Activated CD4-positive, alpha-beta T cell treated with anti-CD3 and anti-CD28 coated beads for 48 hours (primary cell): ENCODE measurements at regions not wholly inside any gene's neighbourhood (a gene's known extent, or its start where the extent isn't known, plus 50 kb on each side); places are given as distances from the start of the nearest gene placed in this dataset.

Source experiments
- DNase-seq: peaks from one replicate; pipeline ENCODE4 v3.0.0-alpha.2; 2020

DNA sequence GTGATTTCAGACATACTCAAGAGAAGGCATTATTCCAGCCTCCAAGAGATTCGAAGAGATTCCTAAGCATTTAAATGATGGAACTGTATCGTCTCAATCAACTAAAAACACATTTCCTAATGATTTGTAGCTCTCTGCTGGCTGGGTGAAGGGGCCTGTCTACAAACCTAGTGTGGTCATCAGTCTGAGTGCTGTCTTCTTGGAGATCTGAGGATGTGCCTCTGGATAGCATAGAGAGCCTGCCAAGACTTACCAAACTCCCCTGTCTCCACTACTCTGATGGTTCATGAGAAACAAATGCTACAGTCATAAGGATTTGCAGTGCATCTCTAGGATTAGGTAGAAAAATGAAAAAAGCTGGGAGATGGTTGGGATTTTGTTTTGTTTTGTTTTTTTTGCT lies 176.9 kb upstream of the CITED2 start:
- no peak for DNase-seq

DNA sequence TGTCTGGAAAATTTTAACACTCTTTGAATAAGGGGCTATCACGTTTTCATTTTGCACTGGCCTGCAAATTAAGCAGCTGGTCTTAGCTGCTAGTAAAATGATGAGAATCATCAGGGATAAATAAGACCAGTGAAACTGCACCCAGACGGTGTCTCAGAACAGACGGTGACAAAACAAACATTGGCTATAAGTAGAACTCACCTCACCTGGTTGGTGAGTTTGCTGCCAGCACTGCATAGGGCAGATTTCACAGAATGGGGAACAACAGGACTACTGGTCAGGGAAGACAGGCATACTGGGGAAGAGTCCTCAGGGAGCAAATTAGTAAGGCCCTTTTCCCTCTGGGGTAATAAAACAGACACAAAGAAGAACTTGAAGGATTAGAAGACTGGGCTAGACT lies 175.9 kb upstream of the CITED2 start:
- DNase-seq = no peak

DNA sequence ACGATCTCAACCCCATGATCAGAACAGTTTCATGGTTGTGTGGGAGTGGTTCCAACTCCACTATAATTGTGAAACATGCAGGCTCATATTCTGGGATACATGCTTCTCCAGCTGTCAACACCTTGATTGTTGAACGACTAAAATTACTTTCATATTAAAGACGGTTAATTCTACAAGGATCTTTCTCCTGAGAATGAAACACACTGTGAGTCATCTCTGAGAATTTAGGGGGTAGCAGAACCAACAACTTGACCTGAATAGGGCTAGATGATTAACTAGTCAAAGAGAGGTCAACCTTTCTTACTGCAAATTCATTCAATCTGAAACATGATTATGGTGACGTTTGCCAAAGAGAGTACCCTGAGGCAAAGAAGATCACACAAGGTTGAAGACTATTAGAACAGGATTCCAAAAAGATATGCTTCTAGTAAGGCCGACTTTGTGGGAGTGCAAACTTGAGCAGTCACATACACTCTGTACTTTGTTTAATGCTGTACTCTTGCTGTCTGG lies 175.2 kb upstream of the CITED2 start:
- no peak for DNase-seq

DNA sequence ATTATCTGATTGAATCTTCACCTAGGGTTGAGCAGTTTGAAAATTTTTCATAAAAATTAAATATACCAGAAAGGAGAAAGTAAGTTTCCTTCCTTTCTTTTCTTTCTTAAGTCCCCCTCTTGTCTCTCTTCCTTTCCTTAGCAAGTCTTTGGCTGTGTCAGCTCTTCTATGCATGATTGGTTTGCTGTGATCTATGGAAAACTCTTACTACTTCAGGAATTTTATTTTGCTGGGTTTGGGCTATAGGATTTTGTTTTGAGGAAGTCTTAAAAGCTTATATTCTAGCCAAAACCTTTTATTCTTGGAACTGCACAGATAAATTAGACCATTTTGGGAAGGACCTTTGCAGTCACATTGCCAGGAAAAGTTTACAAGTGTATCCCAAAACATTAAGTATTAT lies 173.4 kb upstream of the CITED2 start:
- DNase-seq = no peak

DNA sequence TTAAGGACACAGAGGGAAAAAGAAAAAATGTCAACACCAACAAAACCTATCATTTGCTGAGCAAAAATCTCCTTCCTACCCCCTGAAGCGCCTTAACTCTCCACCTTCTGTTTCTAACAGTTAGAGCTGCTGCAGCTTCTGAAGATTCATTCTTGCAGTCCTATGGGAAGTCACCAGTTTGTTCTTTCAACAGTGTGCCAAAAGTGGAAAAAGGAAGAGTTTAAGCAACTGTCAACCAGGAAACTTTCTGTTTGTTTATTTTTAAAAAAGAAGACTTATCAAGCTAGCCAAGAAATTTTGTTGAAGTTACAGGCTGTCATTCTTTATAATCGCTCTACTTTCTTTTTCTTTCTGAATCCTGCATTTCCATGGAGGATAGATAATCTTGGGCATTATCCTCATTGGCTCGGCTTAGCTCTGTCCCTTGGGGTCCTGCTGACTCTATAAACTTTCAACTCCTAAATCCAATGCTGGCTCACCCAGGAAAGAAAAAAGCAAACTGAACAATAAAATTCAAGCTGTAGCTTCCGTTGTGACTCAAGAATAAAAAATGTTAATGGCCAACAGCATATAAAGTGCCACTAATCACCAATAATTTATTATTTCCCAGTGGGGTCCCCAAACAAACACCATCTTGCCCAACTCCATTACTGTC lies 172.8 kb upstream of the CITED2 start:
- DNase-seq = no peak

DNA sequence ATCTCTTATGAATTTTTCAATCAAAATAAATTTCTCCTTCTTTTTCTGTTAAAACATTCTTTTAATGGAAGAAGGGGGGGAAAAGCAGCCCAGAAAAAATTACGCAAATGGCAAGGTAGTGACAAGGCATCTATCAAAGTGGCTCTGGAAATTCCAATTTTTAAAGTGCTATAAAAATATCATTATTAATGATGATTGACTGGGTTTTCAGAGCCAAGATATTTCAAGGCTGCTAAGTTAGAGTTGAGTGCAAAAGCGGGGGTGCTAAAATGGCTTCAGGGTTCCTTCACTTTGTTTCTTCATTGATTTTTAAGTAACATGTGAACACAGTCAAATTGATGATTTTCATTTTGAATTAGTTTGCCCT lies 171.6 kb upstream of the CITED2 start:
- no peak for DNase-seq

DNA sequence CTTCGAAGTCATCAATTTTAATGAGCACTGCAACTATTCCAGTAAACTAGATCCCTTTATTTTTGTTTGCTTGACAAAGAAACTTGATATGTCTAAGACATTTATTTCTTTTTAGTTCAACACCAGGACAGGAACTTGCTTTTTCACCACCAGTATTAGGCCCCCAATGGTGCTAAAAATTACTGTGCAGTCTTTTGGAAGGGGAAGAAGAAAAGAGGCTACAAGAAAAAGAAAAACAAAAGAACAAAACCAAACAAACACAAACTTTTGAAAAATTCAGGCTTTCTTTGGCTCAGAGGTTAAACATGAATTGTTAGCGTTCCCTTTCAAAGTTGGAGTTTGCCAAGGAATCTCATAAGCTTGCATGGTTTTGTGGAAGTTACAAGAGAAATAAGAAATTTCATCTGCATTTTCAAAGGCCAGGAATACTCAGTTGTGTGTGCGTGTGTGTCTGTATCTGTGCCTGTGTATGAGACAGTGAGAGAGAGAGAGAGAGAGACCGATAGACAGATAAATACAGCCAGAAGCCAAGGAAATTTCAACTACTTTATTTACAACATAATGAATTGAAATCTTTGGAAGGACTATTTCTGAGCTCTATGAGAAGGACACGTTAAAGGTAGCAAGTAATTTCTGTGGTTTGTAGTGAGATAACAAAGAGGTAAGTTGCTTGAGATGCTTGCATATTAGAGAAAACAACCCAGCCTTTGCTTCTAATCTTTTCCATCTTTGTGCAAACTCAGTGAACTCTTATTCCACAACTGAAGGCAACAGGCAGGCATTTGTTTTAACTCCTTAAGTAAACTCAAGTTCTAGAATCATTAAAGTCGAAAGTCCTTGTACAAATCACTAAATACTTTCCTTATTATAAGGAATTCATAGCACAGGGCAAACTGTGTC lies 171.0 kb upstream of the CITED2 start:
- no peak for DNase-seq

DNA sequence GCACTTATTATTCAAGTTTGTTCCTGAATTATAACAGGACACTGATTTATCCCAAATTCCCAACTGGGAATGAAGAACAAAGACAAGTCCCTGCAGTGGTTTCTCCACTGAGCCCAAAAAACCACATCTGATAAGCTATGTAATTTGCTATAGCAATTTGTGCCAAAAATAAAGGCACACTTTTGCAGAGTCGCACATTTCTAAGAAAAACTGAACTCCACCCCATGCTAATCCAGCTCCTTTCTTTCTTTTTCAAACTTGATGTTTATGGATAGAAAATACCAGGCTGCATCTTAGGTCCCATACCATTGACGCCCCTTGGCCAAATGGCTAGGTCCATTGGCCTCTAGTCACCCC lies 170.2 kb upstream of the CITED2 start:
- no peak for DNase-seq

DNA sequence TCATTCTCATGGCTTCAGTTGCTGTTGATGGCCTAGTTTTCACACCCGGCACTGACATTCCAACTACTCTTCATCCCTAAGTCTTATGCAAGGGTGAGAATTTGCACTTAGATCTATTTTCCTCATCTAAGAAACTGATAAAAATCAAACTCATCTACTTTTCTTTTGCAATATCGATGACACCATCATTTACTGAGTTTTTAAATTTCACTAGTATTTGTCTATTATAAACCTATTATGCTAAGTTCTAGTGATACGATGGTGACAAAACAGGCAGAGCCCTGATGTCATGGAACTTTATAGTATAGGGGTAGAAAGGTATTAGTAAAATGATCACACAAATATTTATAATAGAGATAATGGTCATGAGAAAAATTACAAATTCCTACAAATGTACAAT lies 167.9 kb upstream of the CITED2 start:
- DNase-seq = no peak

DNA sequence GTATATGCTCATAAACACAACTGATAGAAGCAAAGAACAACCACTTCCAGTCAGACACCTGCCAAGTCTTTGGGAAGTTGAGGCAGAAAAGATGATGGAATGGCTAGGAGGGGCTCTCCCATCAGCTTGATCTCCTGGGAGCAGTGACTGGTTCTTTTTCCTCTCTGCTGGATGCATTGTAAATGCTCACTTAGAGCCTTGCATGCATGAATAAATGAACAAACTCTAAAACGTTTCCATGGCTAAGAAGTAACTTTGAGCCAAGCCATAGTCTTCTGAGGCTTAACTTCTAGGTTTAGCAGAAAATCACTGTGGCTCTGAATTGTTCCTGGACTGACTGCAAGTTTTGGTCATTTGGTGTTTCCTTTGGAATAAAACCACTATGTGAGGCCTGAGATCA lies 166.4 kb upstream of the CITED2 start:
- no peak for DNase-seq

DNA sequence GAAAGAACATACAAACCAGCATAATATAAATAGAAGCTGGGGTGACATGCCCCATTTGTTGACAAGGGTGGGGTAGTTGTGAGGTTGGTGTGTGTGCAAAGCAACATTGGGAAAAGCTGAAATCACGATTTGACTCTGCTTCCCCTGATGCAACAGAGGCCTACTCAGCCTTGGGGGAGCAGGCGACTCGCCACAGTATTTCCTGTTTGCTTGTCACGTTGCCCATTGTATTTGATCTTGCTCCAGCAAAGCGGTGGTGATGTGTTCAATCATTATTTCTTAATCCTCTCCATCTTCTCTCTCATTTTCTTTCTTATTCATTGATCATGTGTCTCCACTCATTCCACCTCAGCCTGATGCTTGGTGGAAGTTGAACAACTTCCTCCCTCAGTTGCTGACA lies 165.8 kb upstream of the CITED2 start:
- peak; percentile 59 for DNase-seq

DNA sequence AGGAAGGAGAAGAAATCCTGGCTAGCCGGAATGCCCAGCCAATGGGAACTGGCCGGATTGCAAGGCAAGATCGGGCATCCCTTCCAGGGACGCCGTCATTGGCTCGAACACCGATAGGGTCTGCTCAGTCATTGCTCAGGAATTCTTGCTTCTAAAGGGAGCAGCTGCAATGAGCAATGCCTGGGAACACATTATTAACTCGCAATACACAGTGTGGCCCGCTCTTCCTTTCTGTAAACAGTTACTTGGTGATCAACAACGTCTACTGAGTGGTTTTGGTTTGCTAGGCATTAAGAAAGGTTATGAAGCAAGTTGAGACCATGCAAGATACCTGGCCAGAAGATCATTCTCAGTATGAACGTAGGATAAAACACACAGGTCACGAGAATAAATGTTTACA lies 165.4 kb upstream of the CITED2 start:
- DNase-seq = no peak

DNA sequence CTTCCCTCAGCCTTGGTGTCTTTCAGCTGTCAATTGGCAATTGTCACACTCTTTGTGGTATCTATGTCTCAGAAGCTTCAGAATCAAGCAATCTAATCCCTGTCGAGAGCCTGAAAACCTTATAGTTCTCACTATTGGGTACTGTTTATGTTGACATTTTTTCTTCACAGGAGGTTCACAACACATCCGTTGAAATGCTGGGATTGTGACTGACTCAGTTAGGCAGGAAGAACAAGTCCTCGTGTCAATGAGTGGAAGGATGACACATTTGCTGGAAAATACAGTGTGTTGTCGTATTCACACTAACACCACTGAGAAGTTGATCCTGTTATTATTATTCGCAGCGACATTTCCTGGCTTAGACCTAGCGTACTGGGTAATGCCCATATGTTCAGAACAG lies 163.9 kb upstream of the CITED2 start:
- no peak for DNase-seq

DNA sequence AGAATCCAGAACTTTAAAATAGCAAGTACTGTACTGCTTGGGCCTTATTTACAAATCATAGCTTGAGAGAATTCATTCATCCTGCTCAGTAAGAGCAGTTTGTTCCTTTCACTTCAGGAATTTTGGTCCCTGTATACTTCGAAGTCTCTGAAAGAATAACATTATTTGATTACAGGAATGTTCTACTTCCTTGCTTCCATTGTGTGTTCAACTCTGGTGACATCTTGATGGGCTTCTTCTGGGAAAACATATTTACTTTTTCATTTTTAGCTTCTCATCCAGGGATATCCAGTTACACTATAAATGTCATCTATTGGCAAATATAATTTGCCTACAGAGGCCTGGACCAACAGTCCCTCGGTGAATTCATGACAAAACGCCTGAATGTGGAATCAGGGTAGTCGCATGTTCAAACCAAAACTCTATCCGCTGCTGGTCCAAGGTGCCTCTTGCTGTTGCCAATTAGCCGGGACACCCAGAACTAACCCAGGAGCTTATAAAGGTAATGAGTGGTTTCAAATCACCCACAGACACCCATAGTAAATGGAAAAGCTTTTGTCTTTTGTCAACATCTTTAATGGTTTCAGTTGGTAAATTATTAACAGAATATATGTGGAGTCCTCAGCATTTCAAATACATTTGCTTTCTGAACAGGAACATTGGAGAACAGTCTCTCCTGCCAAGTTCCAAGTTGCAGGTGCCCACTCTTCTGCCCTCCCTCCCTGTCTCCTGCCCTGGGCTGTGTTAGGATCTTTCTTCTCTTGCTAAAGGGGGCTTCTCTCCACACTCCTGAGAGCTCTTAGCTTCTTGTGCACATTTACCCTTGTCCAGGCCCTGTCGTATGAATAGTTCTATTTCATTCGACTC lies 162.5 kb upstream of the CITED2 start:
- DNase-seq = no peak

DNA sequence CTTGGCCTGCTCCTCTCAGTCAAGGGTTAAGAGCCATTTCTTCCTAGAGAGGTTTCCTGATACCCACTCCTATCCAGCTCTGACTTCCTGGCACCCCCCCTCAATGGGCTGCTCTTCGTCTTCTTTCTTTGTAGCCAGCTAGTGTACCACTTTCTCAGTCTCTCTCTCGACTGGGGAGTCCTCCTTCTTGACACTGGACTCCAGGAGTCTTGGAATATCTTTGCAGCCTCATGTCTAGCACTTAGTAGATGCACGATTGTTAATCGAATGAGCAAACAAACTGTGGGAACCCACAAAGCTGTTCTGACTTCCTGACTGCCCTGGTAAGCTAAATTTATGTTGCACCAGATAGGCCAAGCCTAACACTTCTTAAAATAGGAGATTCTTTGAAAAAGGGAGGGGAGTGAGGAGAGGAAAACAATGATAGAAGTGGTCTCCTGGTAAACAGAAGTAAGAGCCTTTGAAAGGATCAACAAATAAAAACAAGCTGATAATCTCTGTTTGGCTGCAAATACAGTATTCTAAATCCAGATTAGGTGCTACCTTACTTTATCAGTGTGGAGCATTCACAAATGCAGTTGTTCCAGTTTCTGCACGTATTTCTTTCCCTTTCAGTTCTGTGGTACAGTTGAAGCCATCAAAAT lies 160.1 kb upstream of the CITED2 start:
- no peak for DNase-seq

DNA sequence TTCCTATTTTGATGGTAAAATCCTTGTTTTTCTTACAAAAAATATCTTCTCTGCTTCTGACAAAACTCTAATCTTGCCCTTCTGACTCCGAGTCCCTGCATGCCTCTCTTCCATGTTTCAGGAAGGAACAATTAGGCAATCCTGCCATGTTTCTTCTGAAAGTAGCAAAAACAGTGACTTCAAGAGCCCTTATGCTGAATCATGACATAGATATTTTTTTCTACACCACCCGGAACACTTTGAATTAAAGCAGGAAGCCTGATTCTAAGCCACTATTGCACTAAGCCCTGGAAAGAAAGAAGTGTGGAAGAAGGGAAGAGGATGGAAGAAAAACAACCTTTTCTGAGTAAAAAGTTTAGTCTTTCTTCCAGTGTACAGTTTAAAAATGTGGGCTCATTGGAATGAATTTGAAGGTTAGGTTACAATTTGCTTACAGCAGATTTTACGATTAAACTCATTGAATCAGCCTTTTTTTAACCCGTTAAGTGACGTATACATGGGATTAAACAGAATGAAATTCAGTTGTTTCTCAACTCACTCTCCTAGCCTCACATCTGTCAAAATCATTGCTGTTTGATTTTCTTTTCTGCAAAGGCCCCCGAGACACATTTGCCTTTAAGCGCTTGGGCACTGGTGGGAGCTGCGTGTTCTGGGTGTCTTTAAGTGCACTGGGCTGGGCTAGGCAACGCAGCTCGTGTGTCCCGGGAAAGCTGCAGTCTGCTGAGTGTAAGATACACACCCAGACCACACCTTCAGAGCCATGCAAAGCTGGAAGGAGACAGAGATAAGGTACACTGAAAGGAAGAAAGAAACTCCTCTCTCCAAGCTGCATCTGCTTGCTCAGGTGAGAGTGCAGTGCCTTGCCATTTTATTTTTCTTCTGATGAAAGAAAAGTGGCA lies 159.4 kb upstream of the CITED2 start:
- no peak for DNase-seq

DNA sequence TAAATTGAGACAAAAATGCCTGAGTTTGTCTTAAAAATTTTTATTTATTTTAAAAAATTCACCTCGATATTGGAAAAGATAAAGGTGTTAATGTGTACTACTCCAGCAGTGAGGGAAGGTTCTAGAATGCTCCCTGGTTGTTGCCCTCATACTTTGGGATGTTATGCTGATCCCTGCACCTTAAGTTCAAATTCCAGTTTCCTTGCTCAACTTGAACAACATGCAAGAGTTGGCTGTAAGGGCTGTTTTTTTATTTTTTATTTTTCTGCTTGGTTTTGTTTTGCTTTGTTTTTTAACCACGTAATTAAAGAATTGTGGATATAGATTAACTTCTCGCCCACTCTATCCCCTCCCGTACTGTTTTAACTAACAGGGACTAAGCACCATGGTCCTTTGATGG lies 158.7 kb upstream of the CITED2 start:
- no peak for DNase-seq

DNA sequence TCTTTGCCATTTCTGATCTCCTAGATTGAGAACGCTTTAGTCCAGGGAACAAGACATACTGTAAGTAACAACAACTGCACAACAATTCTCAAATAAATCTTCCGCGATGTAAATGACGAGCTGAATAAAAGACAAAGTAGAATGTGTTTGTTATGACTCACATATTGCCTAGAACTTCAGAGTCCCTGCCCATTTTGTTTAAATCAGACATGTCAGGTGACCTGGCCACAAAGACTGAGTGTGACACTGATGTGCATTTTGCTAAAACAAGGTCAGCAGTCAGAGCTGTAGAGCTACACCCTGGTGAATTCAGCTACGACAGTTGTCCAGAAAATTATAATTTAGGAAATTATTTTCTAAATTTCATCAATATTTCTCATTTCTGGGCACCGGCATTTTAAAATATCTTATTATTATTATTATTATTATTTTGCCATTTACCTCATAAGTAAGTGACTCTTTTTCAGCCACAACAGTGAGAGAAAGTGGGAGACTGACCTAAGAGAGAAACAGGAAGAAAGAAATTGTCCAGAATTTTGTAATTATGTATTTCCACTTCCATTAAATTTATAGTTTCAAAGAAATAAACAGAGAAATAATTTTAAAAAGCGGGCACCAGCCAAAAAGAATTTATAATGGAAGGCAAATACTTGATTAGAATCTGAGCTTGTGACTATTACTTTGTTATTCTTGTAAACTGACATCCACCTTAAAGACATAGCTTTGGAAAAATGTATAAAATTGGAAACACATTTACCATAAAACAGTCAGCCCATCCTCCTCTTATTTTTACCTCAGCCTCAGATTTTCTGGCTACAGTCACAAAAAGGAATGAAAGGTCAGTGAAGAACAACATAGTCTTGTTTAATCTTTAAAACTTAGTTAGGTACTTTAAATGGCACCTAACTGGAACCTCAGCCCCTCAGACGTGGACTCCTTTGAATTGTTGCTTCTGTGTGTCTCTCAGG lies 157.0 kb upstream of the CITED2 start:
- DNase-seq = peak; percentile 21

DNA sequence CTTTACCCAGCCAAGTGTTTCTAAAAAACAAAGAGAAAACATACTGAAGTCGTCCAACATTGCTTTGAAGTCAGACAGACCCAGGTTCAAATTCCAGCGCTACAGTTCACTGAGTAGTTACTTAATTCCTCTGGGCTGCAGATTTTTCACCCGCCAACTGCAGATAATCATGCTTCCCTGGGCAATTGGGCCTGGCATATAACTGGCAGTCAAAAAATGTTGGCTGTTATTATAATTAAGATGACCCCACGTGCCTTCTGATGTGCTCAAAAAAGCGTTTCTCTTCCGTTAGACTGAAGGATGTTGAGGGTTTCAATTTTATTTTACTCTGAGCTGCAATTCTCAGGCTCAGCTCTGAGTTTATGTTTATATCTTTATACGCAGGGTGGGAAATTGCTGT lies 156.1 kb upstream of the CITED2 start:
- no peak for DNase-seq

DNA sequence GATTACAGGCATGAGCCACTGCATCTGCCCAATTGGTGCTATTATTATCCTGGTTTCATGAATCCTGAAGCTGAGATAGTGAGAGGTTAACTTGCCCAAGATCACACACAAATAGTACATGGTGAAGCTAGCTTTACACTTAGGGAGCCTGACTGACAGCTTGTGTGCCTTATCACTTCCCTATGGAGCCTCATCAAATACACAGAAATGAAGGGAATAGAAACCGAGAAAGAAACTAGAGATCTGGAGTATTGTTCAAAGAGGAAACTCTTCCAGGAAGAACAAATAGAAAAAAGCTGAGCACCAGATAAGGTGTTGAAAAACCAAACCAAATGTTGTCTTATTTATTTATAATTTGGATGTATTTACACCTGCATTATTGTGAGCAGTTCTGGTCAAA lies 155.0 kb upstream of the CITED2 start:
- DNase-seq = no peak

DNA sequence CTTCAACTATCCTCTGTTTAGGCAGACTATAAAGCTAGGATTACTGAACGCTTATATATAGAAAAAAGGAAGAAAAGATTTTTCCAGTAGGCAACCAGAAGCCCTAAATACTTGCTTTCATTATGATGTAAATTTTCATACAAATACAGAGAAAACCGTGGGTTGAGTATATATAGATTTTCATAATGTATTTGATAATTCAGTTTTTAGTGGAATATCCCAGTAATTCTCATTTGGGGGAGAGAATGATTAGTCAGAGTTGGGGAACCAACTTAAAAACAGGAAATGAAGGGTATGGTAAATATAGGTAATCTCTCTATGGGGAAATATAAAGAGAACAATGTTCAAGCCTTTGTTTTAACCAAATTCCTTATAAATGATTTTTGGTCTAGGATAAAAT lies 154.0 kb upstream of the CITED2 start:
- no peak for DNase-seq
